Activated T-helper 1 cell treated with anti-CD3 and anti-CD28 coated beads, Interleukin-12 subunit alpha, Interleukin-12 subunit beta, Interleukin-2, Interleukin-4 antibody, amounts not matched to agents 30 ng/mL and 10 ng/mL and 1 ng/mL, durations not matched to agents 14 hours and 24 hours and 36 hours (primary cell): ENCODE measurements at regions not wholly inside any gene's neighbourhood (a gene's known extent, or its start where the extent isn't known, plus 50 kb on each side); places are given as distances from the start of the nearest gene placed in this dataset.
"Not testable (repeated sequence)": the region's sequence is repeated elsewhere in the genome, so short reads cannot be mapped to it uniquely, and the experiment has no call there.

Source experiments
- DNase-seq: peaks from one replicate; pipeline ENCODE4 v3.0.0; 2021; ENCODE audit warnings: low spot score
- H3K27ac Mint-ChIP-seq: one replicate; pipeline ENCODE4 v1.8.0; 2021; ENCODE audit warnings: mild to moderate bottlenecking, mixed read lengths
- H3K27me3 Mint-ChIP-seq: one replicate; pipeline ENCODE4 v1.8.0; 2022; ENCODE audit warnings: mild to moderate bottlenecking, moderate library complexity, mixed read lengths; ENCODE audit not compliant: insufficient read depth
- H3K36me3 Mint-ChIP-seq: one replicate; pipeline ENCODE4 v1.8.0; 2021; ENCODE audit warnings: low read depth, mixed read lengths
- H3K4me1 Mint-ChIP-seq: one replicate; pipeline ENCODE4 v1.8.0; 2021; ENCODE audit warnings: low read depth, mixed read lengths
- H3K4me3 Mint-ChIP-seq: one replicate; pipeline ENCODE4 v1.8.0; 2021; ENCODE audit warnings: mild to moderate bottlenecking, moderate library complexity, mixed read lengths
- H3K9me3 Mint-ChIP-seq: one replicate; pipeline ENCODE4 v1.8.0; 2021; ENCODE audit warnings: mixed read lengths
- intact Hi-C: fragments of 100-400 bp; cut with micrococcal nuclease; formaldehyde crosslinking; loops from one replicate; pipeline ENCODE4 v1.15.1; 2024

- H3K4me3 Mint-ChIP-seq, H3K4me1 Mint-ChIP-seq, DNase-seq, H3K9me3 Mint-ChIP-seq, H3K27ac Mint-ChIP-seq, H3K36me3 Mint-ChIP-seq: not testable (repeated sequence)
- intact Hi-C loops = loop anchor here (5.0 kb wide), 3 partner anchors 407 to 653 kb away; partner anchors contain the start of genes POLD4, PPP1CA, PPP6R3 and TBC1D10C
- peaks cover 16% of the 10 kb centered on the region for H3K27me3 Mint-ChIP-seq
Observed at GRCh38 chr11:67809301-67809700, 134.9 kb upstream of the ALDH3B2 start.

- DNase-seq, H3K4me1 Mint-ChIP-seq, H3K9me3 Mint-ChIP-seq, H3K36me3 Mint-ChIP-seq, H3K27ac Mint-ChIP-seq: not testable (repeated sequence)
- peaks cover 16% of the 10 kb centered on the region for H3K27me3 Mint-ChIP-seq
- H3K4me3 Mint-ChIP-seq = peak overlapping the region; percentile 26
- intact Hi-C loops = loop anchor here (5.0 kb wide), 3 partner anchors 406 to 654 kb away; partner anchors contain the start of genes POLD4, PPP1CA, PPP6R3 and TBC1D10C
Observed at GRCh38 chr11:67807896-67808295, 133.5 kb upstream of the ALDH3B2 start.

- not testable (repeated sequence) for H3K4me1 Mint-ChIP-seq, H3K36me3 Mint-ChIP-seq, H3K27ac Mint-ChIP-seq, DNase-seq, H3K9me3 Mint-ChIP-seq
- intact Hi-C loops = loop anchor here (5.0 kb wide), 3 partner anchors 404 to 656 kb away; partner anchors contain the start of genes POLD4, PPP1CA, PPP6R3 and TBC1D10C
- H3K4me3 Mint-ChIP-seq = peak overlapping the region; percentile 88
- H3K27me3 Mint-ChIP-seq = peaks cover 14% of the 10 kb centered on the region
Observed at GRCh38 chr11:67806728-67807235, 132.4 kb upstream of the ALDH3B2 start.

- not testable (repeated sequence) for H3K4me1 Mint-ChIP-seq, H3K9me3 Mint-ChIP-seq, H3K27ac Mint-ChIP-seq, DNase-seq, H3K36me3 Mint-ChIP-seq
- Mint-ChIP-seq H3K27me3 (peaks cover 10% of the 10 kb centered on the region), H3K4me3 (peak overlapping the region; percentile 88)
- intact Hi-C loops = loop anchor here (5.0 kb wide), 3 partner anchors 404 to 656 kb away; partner anchors contain the start of genes POLD4, PPP1CA, PPP6R3 and TBC1D10C
Observed at GRCh38 chr11:67806183-67806582, 131.8 kb upstream of the ALDH3B2 start.

- H3K9me3 Mint-ChIP-seq, H3K4me1 Mint-ChIP-seq, H3K36me3 Mint-ChIP-seq: not testable (repeated sequence)
- H3K27ac Mint-ChIP-seq = peak overlapping the region; percentile 96
- intact Hi-C loops = loop anchor here (1.0 to 5.0 kb wide), 7 partner anchors 175 to 657 kb away; partner anchors contain the start of genes CHKA, POLD4, PPP1CA and PPP6R3
- peaks cover 10% of the 10 kb centered on the region for H3K27me3 Mint-ChIP-seq
- H3K4me3 Mint-ChIP-seq = peak overlapping the region; percentile 88
- peak; percentile 99 for DNase-seq
Observed at GRCh38 chr11:67805253-67806126, 131.1 kb upstream of the ALDH3B2 start.

- not testable (repeated sequence) for H3K4me1 Mint-ChIP-seq, H3K9me3 Mint-ChIP-seq, H3K36me3 Mint-ChIP-seq, DNase-seq
- Mint-ChIP-seq H3K27ac (peak overlapping the region; percentile 79), H3K4me3 (peak overlapping the region; percentile 88), H3K27me3 (peaks cover 10% of the 10 kb centered on the region)
- intact Hi-C loops = loop anchor here (1.0 to 5.0 kb wide), 7 partner anchors 174 to 658 kb away; partner anchors contain the start of genes CHKA, POLD4, PPP1CA and PPP6R3
Observed at GRCh38 chr11:67804435-67805252, 130.2 kb upstream of the ALDH3B2 start.

GRCh38 chr11:67803519-67803918 is 129.1 kb upstream of the ALDH3B2 start:
- H3K9me3 Mint-ChIP-seq, H3K36me3 Mint-ChIP-seq, H3K4me1 Mint-ChIP-seq, intact Hi-C loops, H3K27me3 Mint-ChIP-seq, DNase-seq, H3K27ac Mint-ChIP-seq: not testable (repeated sequence)
- peak overlapping the region; percentile 45 for H3K4me3 Mint-ChIP-seq

GRCh38 chr11:67803055-67803454 is 128.6 kb upstream of the ALDH3B2 start:
- DNase-seq, intact Hi-C loops, H3K4me3 Mint-ChIP-seq, H3K4me1 Mint-ChIP-seq, H3K27ac Mint-ChIP-seq, H3K36me3 Mint-ChIP-seq, H3K27me3 Mint-ChIP-seq, H3K9me3 Mint-ChIP-seq: not testable (repeated sequence)

GRCh38 chr11:67802623-67803022 is 128.2 kb upstream of the ALDH3B2 start:
- H3K4me3 Mint-ChIP-seq = peak overlapping the region; percentile 11
- H3K36me3 Mint-ChIP-seq, intact Hi-C loops, H3K27me3 Mint-ChIP-seq, DNase-seq, H3K9me3 Mint-ChIP-seq, H3K4me1 Mint-ChIP-seq, H3K27ac Mint-ChIP-seq: not testable (repeated sequence)

GRCh38 chr11:67801397-67801796 is 127.0 kb upstream of the ALDH3B2 start:
- H3K27me3 Mint-ChIP-seq, intact Hi-C loops, H3K9me3 Mint-ChIP-seq, H3K4me1 Mint-ChIP-seq, H3K4me3 Mint-ChIP-seq, H3K27ac Mint-ChIP-seq, H3K36me3 Mint-ChIP-seq, DNase-seq: not testable (repeated sequence)

GRCh38 chr11:67800591-67800990 is 126.2 kb upstream of the ALDH3B2 start:
- intact Hi-C loops = not testable (repeated sequence)

GRCh38 chr11:67799808-67800207 is 125.4 kb upstream of the ALDH3B2 start:
- intact Hi-C loops, H3K36me3 Mint-ChIP-seq: not testable (repeated sequence)
- peak; percentile 12 for DNase-seq

More at GRCh38 chr11:67800591-67800990, 126.2 kb upstream of the ALDH3B2 start:
- DNase-seq, H3K9me3 Mint-ChIP-seq, H3K4me1 Mint-ChIP-seq, H3K27me3 Mint-ChIP-seq, H3K36me3 Mint-ChIP-seq, H3K27ac Mint-ChIP-seq, H3K4me3 Mint-ChIP-seq: not testable (repeated sequence)

More at GRCh38 chr11:67799808-67800207, 125.4 kb upstream of the ALDH3B2 start:
- H3K4me3 Mint-ChIP-seq, H3K9me3 Mint-ChIP-seq, H3K4me1 Mint-ChIP-seq, H3K27me3 Mint-ChIP-seq: not testable (repeated sequence)
- peak overlapping the region; percentile 34 for H3K27ac Mint-ChIP-seq
